B cell (primary cell): ENCODE measurements at regions not wholly inside any gene's neighbourhood (a gene's known extent, or its start where the extent isn't known, plus 50 kb on each side); places are given as distances from the start of the nearest gene placed in this dataset.

Experiments
- ATAC-seq: fragments of 200-7000 bp; cut with Tn5 transposase; one replicate; pipeline ENCODE4 v1.10.0; 2021; ENCODE audit warnings: low read depth, mild to moderate bottlenecking, moderate number of reproducible peaks, moderate library complexity
- CTCF ChIA-PET: fragments of 350-600 bp; sonication (Branson Sonifier 250); formaldehyde crosslinking; loops from one replicate; lab custom pipeline; 2021; ENCODE audit warnings: antibody characterized with exemption, inconsistent platforms; lab: Charles Lee
- POLR2A ChIA-PET: fragments of 350-600 bp; sonication (Branson Sonifier 250); formaldehyde crosslinking; loops from one replicate; lab custom pipeline; 2021; ENCODE audit warnings: antibody characterized with exemption; lab: Charles Lee
- DNase-seq: peaks from one replicate; pipeline ENCODE4 v3.0.0; 2013
- H2AFZ ChIP-seq: 2 replicates; pipeline ENCODE4 v1.6.1; 2012; ENCODE audit warnings: mild to moderate bottlenecking, low read depth, low read length; ENCODE audit not compliant: insufficient read depth, poor library complexity, severe bottlenecking
- H3K27ac ChIP-seq, 2 donors: 1 replicate in 1 of 2; 2 replicates in 1 of 2; pipeline ENCODE4 v1.5.1; 2012 to 2013; ENCODE audit warnings: low read length in 2 of 2, mild to moderate bottlenecking in 2 of 2, moderate library complexity in 1 of 2
- H3K27me3 ChIP-seq, 4 experiments: fragments of 200-600 bp in 1 of 4; sonication (generic) in 1 of 4; replicated peaks in 1 of 4; 1 replicate in 2 of 4; 2 replicates in 2 of 4; pipeline versions ENCODE4 v1.6.1 to v1.7.0; 2013 to 2016; ENCODE audit warnings: low read length in 3 of 4, mild to moderate bottlenecking in 2 of 4, mixed read lengths in 1 of 4, moderate library complexity in 1 of 4; ENCODE audit not compliant: insufficient read depth in 4 of 4, control insufficient read depth in 3 of 4; ENCODE audit errors: control extremely low read depth in 1 of 4
- H3K36me3 ChIP-seq, 2 experiments: replicated peaks in 1 of 2; 1 replicate in 1 of 2; 2 replicates in 1 of 2; pipeline versions ENCODE4 v1.6.1 to v1.7.1; 2013; ENCODE audit warnings: low read length in 1 of 2; ENCODE audit not compliant: insufficient read depth in 2 of 2, control insufficient read depth in 1 of 2; ENCODE audit errors: control extremely low read depth in 1 of 2, extremely low read depth in 1 of 2
- H3K4me1 ChIP-seq, 2 donors: fragments of 200-600 bp in 1 of 2; sonication (generic) in 1 of 2; 1 replicate in 1 of 2; 2 replicates in 1 of 2; pipeline versions ENCODE4 v1.5.1 to v1.6.1; 2013 to 2017; ENCODE audit warnings: low read length in 2 of 2; ENCODE audit not compliant: control insufficient read depth in 2 of 2, insufficient read depth in 2 of 2
- H3K4me2 ChIP-seq: replicated peaks from 2 replicates; pipeline ENCODE3; 2012; ENCODE audit warnings: mild to moderate bottlenecking, low read depth, low read length; ENCODE audit not compliant: poor library complexity, severe bottlenecking
- H3K4me3 ChIP-seq, 5 experiments: fragments of 200-600 bp in 1 of 5; sonication (generic) in 1 of 5; 1 replicate in 3 of 5; 2 replicates in 2 of 5; pipeline versions ENCODE4 v1.5.1 to v1.7.0; 2011 to 2016; ENCODE audit warnings: low read length in 4 of 5, mild to moderate bottlenecking in 4 of 5, low read depth in 2 of 5, control low read depth in 1 of 5, moderate library complexity in 1 of 5; ENCODE audit not compliant: insufficient read depth in 1 of 5; ENCODE audit errors: control extremely low read depth in 1 of 5, extremely low read depth in 1 of 5
- H3K79me2 ChIP-seq: fragments of 200-600 bp; sonication (generic); one replicate; pipeline ENCODE4 v1.6.0; 2016; ENCODE audit warnings: low read length; ENCODE audit not compliant: control insufficient read depth, insufficient read depth
- H3K9ac ChIP-seq: fragments of 200-600 bp; sonication (generic); 2 replicates; pipeline ENCODE4 v1.6.1; 2017; ENCODE audit warnings: mild to moderate bottlenecking, low read length, moderate library complexity
- H3K9me3 ChIP-seq, 3 donors: one replicate each; pipeline versions ENCODE4 v1.6.1 to v1.7.1; 2013; ENCODE audit warnings: low read length in 2 of 3; ENCODE audit not compliant: control insufficient read depth in 2 of 3, insufficient read depth in 1 of 3; ENCODE audit errors: control extremely low read depth in 1 of 3
- H4K20me1 ChIP-seq: 2 replicates; pipeline ENCODE4 v1.6.0; 2012; ENCODE audit warnings: mild to moderate bottlenecking, low read length; ENCODE audit not compliant: insufficient read depth, control insufficient read depth, poor library complexity, severe bottlenecking
- H3K27ac Mint-ChIP-seq: one replicate; pipeline ENCODE4 v1.8.0; 2021; ENCODE audit warnings: mixed read lengths
- H3K27me3 Mint-ChIP-seq: one replicate; pipeline ENCODE4 v1.8.0; 2021; ENCODE audit warnings: mixed read lengths
- H3K4me1 Mint-ChIP-seq: one replicate; pipeline ENCODE4 v1.8.0; 2021; ENCODE audit warnings: mixed read lengths
- H3K4me3 Mint-ChIP-seq: one replicate; pipeline ENCODE4 v1.8.0; 2021; ENCODE audit warnings: mixed read lengths
- H3K9me3 Mint-ChIP-seq: one replicate; pipeline ENCODE4 v1.8.0; 2022; ENCODE audit warnings: mixed read lengths; ENCODE audit not compliant: insufficient read depth
- CTCF ChIP-seq: fragments of 200-600 bp; IDR thresholded peaks from one replicate; pipeline ENCODE4 v1.8.0; 2022; ENCODE audit warnings: antibody characterized with exemption, mild to moderate bottlenecking
- EZH2 ChIP-seq: IDR thresholded peaks from 2 replicates; pipeline ENCODE4 v1.6.1; 2012; ENCODE audit warnings: borderline replicate concordance, low read depth, mild to moderate bottlenecking, moderate library complexity, low read length; ENCODE audit not compliant: insufficient read depth, poor library complexity, severe bottlenecking
- WGBS: methylation state at CpG from one replicate; pipeline ENCODE4 v1.1.5; 2013; ENCODE audit warnings: missing lambda C conversion rate; ENCODE audit not compliant: insufficient coverage; 5-methylcytosine and 5-hydroxymethylcytosine counted together
- intact Hi-C: fragments of 100-400 bp; cut with micrococcal nuclease; formaldehyde crosslinking; loops from one replicate; pipeline ENCODE4 v1.10.0; 2022

GRCh38 chr20:48204499-48204898, 419.2 kb upstream of the SULF2 start:
- no peaks in the 10 kb centered on the region for H3K9me3 Mint-ChIP-seq

DNA sequence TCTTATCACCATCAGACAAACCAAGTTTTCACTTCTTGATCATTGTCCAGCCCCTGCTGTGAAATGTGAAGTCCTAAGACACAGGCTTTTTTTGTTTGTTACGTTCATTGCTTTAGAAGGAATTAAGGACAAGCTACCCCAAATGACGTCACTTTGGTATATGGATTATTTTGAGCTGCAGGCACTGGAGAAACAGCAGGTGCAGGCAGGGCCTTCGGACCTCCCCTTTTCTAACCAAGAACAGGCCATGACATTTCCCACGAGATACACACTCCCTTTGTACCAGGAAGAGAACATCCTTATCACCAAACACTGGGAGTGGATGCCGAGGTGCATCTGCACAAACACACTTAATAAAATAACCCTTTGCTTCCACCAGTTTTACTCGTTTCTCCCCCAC, 418.0 kb upstream of the SULF2 start:
- peaks cover 0 to 3% (median 1%) of the 10 kb centered on the region in 4 experiments for H3K27me3 ChIP-seq
- Mint-ChIP-seq H3K9me3 (no peaks in the 10 kb centered on the region), H3K27me3 (peaks cover 15% of the 10 kb centered on the region), H3K4me3 (no peak overlapping the region), H3K27ac (no peak overlapping the region), H3K4me1 (no peaks in the 10 kb centered on the region)
- no peak overlapping the region for H3K4me2 ChIP-seq
- WGBS = 76% methylated on average over 5 of the region's 6 CpGs
- ChIA-PET POLR2A (no interaction called here), CTCF (no interaction called here)
- intact Hi-C loops = no loop called here
- TF ChIP-seq EZH2 (no peak), CTCF (no peak)
- DNase-seq = no peak
- H3K4me3 ChIP-seq = no peak overlapping the region
- H3K36me3 ChIP-seq = no peaks in the 10 kb centered on the region
- no peaks in the 10 kb centered on the region for H3K4me1 ChIP-seq
- H3K9ac ChIP-seq = no peak overlapping the region
- H3K79me2 ChIP-seq = no peaks in the 10 kb centered on the region
- no peaks in the 10 kb centered on the region for H4K20me1 ChIP-seq
- no peak overlapping the region for H2AFZ ChIP-seq
- no peak for ATAC-seq
- H3K9me3 ChIP-seq = peaks cover 0 to under 1% (median 0%) of the 10 kb centered on the region in 3 donors
- no peak overlapping the region for H3K27ac ChIP-seq

More at GRCh38 chr20:48204499-48204898, 419.2 kb upstream of the SULF2 start:
- Histone ChIP-seq H3K79me2 (no peaks in the 10 kb centered on the region), H3K9ac (no peak overlapping the region), H3K27ac (no peak overlapping the region), H3K4me2 (no peak overlapping the region), H3K27me3 (peaks cover 0 to 3% (median 1%) of the 10 kb centered on the region in 4 experiments), H3K36me3 (no peaks in the 10 kb centered on the region), H3K4me1 (no peaks in the 10 kb centered on the region), H4K20me1 (no peaks in the 10 kb centered on the region), H3K9me3 (no peaks in the 10 kb centered on the region), H3K4me3 (no peak overlapping the region), H2AFZ (no peak overlapping the region)
- DNase-seq = no peak
- Mint-ChIP-seq H3K27ac (no peak overlapping the region), H3K4me3 (no peak overlapping the region), H3K27me3 (peaks cover 15% of the 10 kb centered on the region), H3K4me1 (no peaks in the 10 kb centered on the region)
- POLR2A ChIA-PET = no interaction called here
- ATAC-seq = no peak
- CTCF ChIA-PET = no interaction called here
- 91% methylated on average over 6 of the region's 9 CpGs for WGBS
- TF ChIP-seq CTCF (no peak), EZH2 (no peak)
- intact Hi-C loops = no loop called here
